ENCODE measurements at regions not wholly inside any gene's neighbourhood (a gene's known extent, or its start where the extent isn't known, plus 50 kb on each side); places are given as distances from the start of the nearest gene placed in this dataset.

GRCh38 chr19:31825134-31826094, 476.2 kb upstream of the TSHZ3 start:
- no peaks in the 10 kb centered on the region for H3K79me1 ChIP-seq (ENCODE audit: low read depth, low read length)
- POLR2A ChIA-PET (ENCODE audit: partially characterized antibody), result no interaction called here
- no peak overlapping the region for H2AFZ ChIP-seq (ENCODE audit: low read length)
- H3K56ac ChIP-seq (replicated peaks; ENCODE audit: insufficient read length, low read depth, low read length), result no peak overlapping the region
- no peak overlapping the region for H3K23ac ChIP-seq (ENCODE audit: insufficient read length)
- H3K14ac ChIP-seq (ENCODE audit: insufficient read length), result no peak overlapping the region
- H2AK5ac ChIP-seq (ENCODE audit: low read depth, low read length), result no peak overlapping the region
- no peaks in the 10 kb centered on the region for H3K36me3 ChIP-seq (ENCODE audit: control insufficient read depth in 2 of 4, insufficient read depth in 4 of 4, low read length in 3 of 4)
- no peak overlapping the region for H3K27ac ChIP-seq (ENCODE audit: low read depth, low read length)
- H3K4me2 ChIP-seq (ENCODE audit: insufficient read depth in 1 of 2, low read depth in 2 of 2, low read length in 2 of 2), result no peak overlapping the region
- no peak overlapping the region for H4K5ac ChIP-seq (ENCODE audit: insufficient read length, low read depth, low read length)
- CTCF ChIA-PET (ENCODE audit: partially characterized antibody), result no interaction called here
- H3K4me3 ChIP-seq (ENCODE audit: extremely low read depth in 1 of 4, insufficient read depth in 2 of 4, low read depth in 3 of 4, low read length in 4 of 4), result no peak overlapping the region
- no peak overlapping the region for H2BK12ac ChIP-seq (ENCODE audit: low read depth, low read length)
- H3K4ac ChIP-seq (replicated peaks; ENCODE audit: insufficient read length, low read depth, low read length), result no peak overlapping the region
- no peaks in the 10 kb centered on the region for H3K79me2 ChIP-seq (ENCODE audit: control insufficient read depth in 1 of 2, insufficient read depth in 2 of 2, low read length in 2 of 2)
- H3K23me2 ChIP-seq (ENCODE audit: low read depth, low read length), result no peaks in the 10 kb centered on the region
- TF ChIP-seq POU5F1 (IDR thresholded peaks at IDR 0.05; ENCODE audit: low read depth, low read length), result no peak
- TF ChIP-seq TAF7 (optimal IDR thresholded peaks at IDR 0.05; ENCODE audit: borderline replicate concordance, low read depth, low read length), result no peak
- no peak for TF ChIP-seq SP4 (IDR thresholded peaks at IDR 0.05; ENCODE audit: low read length)
- TF ChIP-seq TAF1 (IDR thresholded peaks at IDR 0.05; ENCODE audit: low read depth, low read length), result no peak
- TF ChIP-seq SP2 (IDR thresholded peaks at IDR 0.05; ENCODE audit: low read length), result no peak
- no peak for TF ChIP-seq SIRT6 (IDR thresholded peaks at IDR 0.05; ENCODE audit: low read length)
- TF ChIP-seq RBBP5 (IDR thresholded peaks at IDR 0.05; ENCODE audit: borderline replicate concordance, low read depth, low read length), result no peak
- no peak for TF ChIP-seq HDAC2 (IDR thresholded peaks at IDR 0.05; ENCODE audit: borderline replicate concordance in 1 of 2, low read depth in 2 of 2, low read length in 2 of 2)
- no peak overlapping the region for H2BK5ac ChIP-seq (ENCODE audit: low read depth, low read length)
- no peaks in the 10 kb centered on the region for H3K27me3 ChIP-seq (replicated peaks in 1 of 4; ENCODE audit: control insufficient read depth in 3 of 4, extremely low read depth in 1 of 4, insufficient read depth in 3 of 4, low read length in 3 of 4)
- H4K8ac ChIP-seq (ENCODE audit: extremely low read depth, insufficient read depth, low read length), result no peak overlapping the region
- no peaks in the 10 kb centered on the region for H4K20me1 ChIP-seq (replicated peaks in 1 of 2; ENCODE audit: control insufficient read depth in 1 of 2, insufficient read depth in 2 of 2, low read length in 2 of 2)
- no peak for DNase-seq (ENCODE audit: low read depth in 1 of 2, low spot score in 2 of 2)
- no peak for FAIRE-seq
- no peak overlapping the region for H3K9ac ChIP-seq (replicated peaks in 1 of 4; ENCODE audit: extremely low read depth in 1 of 4, low read depth in 3 of 4, low read length in 3 of 4)
- H2BK15ac ChIP-seq (ENCODE audit: low read length), result no peak overlapping the region
- H2BK120ac ChIP-seq (replicated peaks; ENCODE audit: low read depth, low read length), result no peak overlapping the region
- H3K4me1 ChIP-seq (replicated peaks in 1 of 4; ENCODE audit: control insufficient read depth in 3 of 4, insufficient read depth in 4 of 4, low read length in 3 of 4), result no peaks in the 10 kb centered on the region
- WGBS, 2 experiments (ENCODE audit: extremely low coverage in 1 of 2, insufficient coverage in 1 of 2, insufficient read length in 1 of 2, insufficient replicate concordance in 2 of 2, low coverage in 1 of 2, low lambda C conversion rate in 2 of 2, missing lambda C conversion rate in 1 of 2), result 93% methylated on average over 7 of the region's 7 CpGs; no CpG with 5 or more reads in 1 of the 2 experiments
- H3K9me3 ChIP-seq (ENCODE audit: insufficient read depth in 2 of 2, low read depth in 1 of 2, low read length in 1 of 2), result no peaks in the 10 kb centered on the region
- H4K91ac ChIP-seq (replicated peaks; ENCODE audit: insufficient read length, low read length), result no peak overlapping the region
- no peak overlapping the region for H2BK20ac ChIP-seq (ENCODE audit: low read length)
- no peak overlapping the region; the same call in 1 of the 2 replicates for H3K18ac ChIP-seq (ENCODE audit: extremely low read depth, low read length)
